GM12878 (cell line): ENCODE measurements at regions not wholly inside any gene's neighbourhood (a gene's known extent, or its start where the extent isn't known, plus 50 kb on each side); places are given as distances from the start of the nearest gene placed in this dataset.

ENCODE experiments used
- ATAC-seq: fragments of 200-7000 bp; cut with Tn5 transposase; 3 replicates; pipeline ENCODE4 v1.9.1; 2020; ENCODE audit warnings: mild to moderate bottlenecking, moderate library complexity
- BruUV-seq: library from RNA; stranded (reverse); fragments of 400-500 nt; replicated peaks from 2 replicates; lab custom pipeline; 2021; lab: Mats Ljungman, UMichigan
- CTCF ChIA-PET: fragments of 300-600 bp; sonication (Branson Sonifier 250); formaldehyde crosslinking; extraction: SDS; loops from one replicate; lab custom pipeline; 2021; ENCODE audit warnings: inconsistent platforms; lab: Yijun Ruan, JAX
- POLR2A ChIA-PET: fragments of 350-600 bp; formaldehyde crosslinking; extraction: SDS; loops from one replicate; lab custom pipeline; 2021; ENCODE audit warnings: inconsistent platforms; lab: Charles Lee
- RAD21 ChIA-PET: fragments of 300-600 bp; sonication (Branson Sonifier 250); formaldehyde crosslinking; loops from one replicate; lab custom pipeline; 2023; ENCODE audit warnings: antibody characterized with exemption; ENCODE audit not compliant: unreplicated experiment; lab: Charles Lee
- SMC1A ChIA-PET: fragments of 300-600 bp; sonication (Branson Sonifier 250); formaldehyde crosslinking; loops from one replicate; lab custom pipeline; 2023; ENCODE audit not compliant: unreplicated experiment, uncharacterized antibody; lab: Charles Lee
- DNase-seq: peaks from one replicate; pipeline ENCODE4 v3.0.0-alpha.2; 2011; ENCODE audit warnings: low read depth, low spot score
- FAIRE-seq: peaks from 3 replicates; lab custom pipeline; 2011; peaks lifted over from hg19 to GRCh38; lab: Jason Lieb, UNC
- H2AFZ ChIP-seq: 2 replicates; pipeline ENCODE4 v1.6.0; 2011; ENCODE audit warnings: low read depth, low read length, control low read depth; ENCODE audit not compliant: control insufficient read depth
- H3K27ac ChIP-seq: 2 replicates; pipeline ENCODE4 v1.5.1; 2011; ENCODE audit warnings: control low read depth; ENCODE audit not compliant: control insufficient read depth, insufficient read depth
- H3K27me3 ChIP-seq, 2 experiments: replicated peaks in 1 of 2; 2 replicates each; pipeline versions ENCODE4 v1.6.0 to v1.6.1; 2011; ENCODE audit warnings: low read length in 1 of 2; ENCODE audit not compliant: control insufficient read depth in 2 of 2, insufficient read depth in 2 of 2
- H3K36me3 ChIP-seq, 2 experiments: 2 replicates each; pipeline ENCODE4 v1.5.1; 2011; ENCODE audit warnings: low read length in 1 of 2; ENCODE audit not compliant: control insufficient read depth in 2 of 2, insufficient read depth in 2 of 2
- H3K4me1 ChIP-seq: 2 replicates; pipeline ENCODE4 v1.6.1; 2011; ENCODE audit warnings: mild to moderate bottlenecking, low read length, moderate library complexity, mixed read lengths; ENCODE audit not compliant: control insufficient read depth, insufficient read depth
- H3K4me2 ChIP-seq: 2 replicates; pipeline ENCODE4 v1.6.0; 2011; ENCODE audit warnings: control low read depth; ENCODE audit not compliant: control insufficient read depth, insufficient read depth
- H3K4me3 ChIP-seq: fragments of 200-600 bp; sonication (generic); 2 replicates; pipeline ENCODE4 v1.5.1; 2016
- H3K79me2 ChIP-seq: 2 replicates; pipeline ENCODE4 v1.6.0; 2011; ENCODE audit warnings: low read length; ENCODE audit not compliant: control insufficient read depth, insufficient read depth
- H3K9ac ChIP-seq: 2 replicates; pipeline ENCODE4 v1.8.0; 2011; ENCODE audit warnings: low read length, control low read depth, mixed read lengths; ENCODE audit not compliant: control insufficient read depth, insufficient read depth
- H3K9me3 ChIP-seq: replicated peaks from 3 replicates; pipeline ENCODE4 v1.5.1; 2011; ENCODE audit warnings: mild to moderate bottlenecking, low read length; ENCODE audit not compliant: control insufficient read depth, insufficient read depth
- H4K20me1 ChIP-seq: 2 replicates; pipeline ENCODE4 v1.6.0; 2011; ENCODE audit not compliant: control insufficient read depth, insufficient read depth
- ATF7 ChIP-seq: fragments of 450-650 bp; IDR thresholded peaks from 2 replicates; pipeline ENCODE4 v1.6.1; 2016; ENCODE audit warnings: low read depth, mild to moderate bottlenecking
- JUNB ChIP-seq: IDR thresholded peaks from 2 replicates; pipeline ENCODE4 v1.6.1; 2016; ENCODE audit warnings: antibody characterized with exemption, mild to moderate bottlenecking
- KAT2A ChIP-seq: conservative IDR thresholded peaks from 2 replicates; pipeline ENCODE4 v1.6.1; 2011; ENCODE audit warnings: low read depth, low read length; ENCODE audit not compliant: control insufficient read depth
- MEF2A ChIP-seq: IDR thresholded peaks from 2 replicates; pipeline ENCODE4 v1.6.1; 2011; ENCODE audit warnings: low read depth, mild to moderate bottlenecking, low read length, moderate library complexity; ENCODE audit not compliant: insufficient read depth
- NFIC ChIP-seq: IDR thresholded peaks from 2 replicates; pipeline ENCODE4 v1.6.1; 2012; ENCODE audit warnings: low read depth, mild to moderate bottlenecking, inconsistent platforms, low read length, moderate library complexity
- NR2F1 ChIP-seq: fragments of 450-650 bp; conservative IDR thresholded peaks from 2 replicates; pipeline ENCODE4 v1.6.1; 2017; ENCODE audit warnings: mild to moderate bottlenecking
- PAX8 ChIP-seq: fragments of 450-650 bp; IDR thresholded peaks from 2 replicates; pipeline ENCODE4 v1.6.1; 2017; ENCODE audit warnings: mild to moderate bottlenecking, moderate library complexity
- POLR2AphosphoS5 ChIP-seq: IDR thresholded peaks from 2 replicates; pipeline ENCODE4 v1.6.1; 2011; ENCODE audit warnings: mild to moderate bottlenecking, low read length, inconsistent platforms
- RUNX3 ChIP-seq: IDR thresholded peaks from 2 replicates; pipeline ENCODE4 v1.6.1; 2012; ENCODE audit warnings: low read length, inconsistent platforms
- SREBF1 ChIP-seq: IDR thresholded peaks from 2 replicates; pipeline ENCODE4 v1.6.1; 2012; ENCODE audit warnings: mild to moderate bottlenecking, low read length
- SREBF2 ChIP-seq: IDR thresholded peaks from 2 replicates; pipeline ENCODE4 v1.6.1; 2012; ENCODE audit warnings: mild to moderate bottlenecking, low read length
- ZSCAN29 ChIP-seq: fragments of 450-650 bp; IDR thresholded peaks from 2 replicates; pipeline ENCODE4 v1.6.1; 2017; ENCODE audit warnings: mild to moderate bottlenecking, moderate library complexity
- WGBS: methylation state at CpG from one replicate; pipeline ENCODE4 v1.1.6; 2016; ENCODE audit warnings: low lambda C conversion rate; ENCODE audit not compliant: insufficient replicate concordance, insufficient coverage; ENCODE audit errors: missing lambda C conversion rate; 5-methylcytosine and 5-hydroxymethylcytosine counted together
- in situ Hi-C: fragments of 300-500 bp; cut with MboI; formaldehyde crosslinking; loops from 9 replicates; pipeline ENCODE4 v1.14.3; 2018; ENCODE audit warnings: mixed read lengths
- intact Hi-C: fragments of 100-400 bp; cut with micrococcal nuclease; formaldehyde crosslinking; loops from one replicate; pipeline ENCODE4 v1.14.2; 2022; ENCODE audit not compliant: unreplicated experiment
- TF ChIP-seq, protein P1 (sequence below): fragments of 450-650 bp; IDR thresholded peaks from 2 replicates; pipeline ENCODE4 v1.6.1; 2016; ENCODE audit warnings: mild to moderate bottlenecking
- TF ChIP-seq, protein P2 (sequence below): IDR thresholded peaks from 2 replicates; pipeline ENCODE4 v1.6.1; 2012; ENCODE audit warnings: low read depth, low read length, improper control_type of control experiment
- TF ChIP-seq, protein P3 (sequence below): IDR thresholded peaks from 2 replicates; pipeline ENCODE4 v1.6.1; 2012; ENCODE audit warnings: improper control_type of control experiment, low read depth, low read length; ENCODE audit not compliant: insufficient replicate concordance
- TF ChIP-seq, protein P4 (sequence below): IDR thresholded peaks from 2 replicates; pipeline ENCODE4 v1.6.1; 2012; ENCODE audit warnings: low read depth, low read length, improper control_type of control experiment

DNA sequence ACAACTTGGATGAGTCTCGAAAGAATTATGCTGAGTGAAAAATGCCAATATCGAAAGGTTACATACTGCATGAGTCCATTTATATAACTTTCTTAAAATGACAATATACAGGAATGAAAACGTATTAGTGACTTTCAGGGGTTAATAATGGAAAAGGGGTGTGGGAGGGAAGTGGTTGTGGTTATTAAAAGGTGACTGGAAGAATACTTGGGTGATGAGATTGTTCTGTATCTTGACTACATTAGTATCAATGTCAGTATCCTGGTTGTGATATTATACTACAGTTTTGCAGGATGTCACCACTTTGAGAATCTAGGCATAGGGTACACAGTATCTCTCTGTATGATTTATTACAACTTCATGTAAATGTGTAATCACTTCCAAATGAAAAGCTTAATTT is 204.5 kb downstream of the DTHD1 start:
- in situ Hi-C loops, result no loop called here
- CTCF ChIA-PET, result no interaction called here

More for the DNA sequence above, 204.5 kb downstream of the DTHD1 start:
- Histone ChIP-seq H3K4me2 (no peak overlapping the region), H3K4me3 (no peak overlapping the region), H3K79me2 (no peaks in the 10 kb centered on the region), H3K27ac (no peak overlapping the region), H2AFZ (no peak overlapping the region), H3K9ac (no peak overlapping the region), H4K20me1 (no peaks in the 10 kb centered on the region), H3K27me3 (no peaks in the 10 kb centered on the region), H3K4me1 (no peaks in the 10 kb centered on the region), H3K9me3 (no peaks in the 10 kb centered on the region), H3K36me3 (no peaks in the 10 kb centered on the region)
- ChIA-PET RAD21 (no interaction called here), POLR2A (no interaction called here), SMC1A (interaction anchor here (1.1 to 2.2 kb wide), 3 partner anchors 8 to 13 kb away, joined by 3 to 5 read pairs (median 4); no protein-coding TSS in a partner anchor)
- no TSS peak for BruUV-seq
- intact Hi-C loops, result no loop called here
- FAIRE-seq (no peak), DNase-seq (no peak), ATAC-seq (peak; percentile 59)
- WGBS, result 23% methylated on average over 3 of the region's 3 CpGs
- TF ChIP-seq, protein P1, sequence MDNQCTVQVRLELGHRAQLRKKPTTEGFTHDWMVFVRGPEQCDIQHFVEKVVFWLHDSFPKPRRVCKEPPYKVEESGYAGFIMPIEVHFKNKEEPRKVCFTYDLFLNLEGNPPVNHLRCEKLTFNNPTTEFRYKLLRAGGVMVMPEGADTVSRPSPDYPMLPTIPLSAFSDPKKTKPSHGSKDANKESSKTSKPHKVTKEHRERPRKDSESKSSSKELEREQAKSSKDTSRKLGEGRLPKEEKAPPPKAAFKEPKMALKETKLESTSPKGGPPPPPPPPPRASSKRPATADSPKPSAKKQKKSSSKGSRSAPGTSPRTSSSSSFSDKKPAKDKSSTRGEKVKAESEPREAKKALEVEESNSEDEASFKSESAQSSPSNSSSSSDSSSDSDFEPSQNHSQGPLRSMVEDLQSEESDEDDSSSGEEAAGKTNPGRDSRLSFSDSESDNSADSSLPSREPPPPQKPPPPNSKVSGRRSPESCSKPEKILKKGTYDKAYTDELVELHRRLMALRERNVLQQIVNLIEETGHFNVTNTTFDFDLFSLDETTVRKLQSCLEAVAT, result no peak
- no peak for TF ChIP-seq ATF7
- peak; percentile 32; the same call in 1 of the 2 replicates for TF ChIP-seq NFIC
- TF ChIP-seq, protein P2, sequence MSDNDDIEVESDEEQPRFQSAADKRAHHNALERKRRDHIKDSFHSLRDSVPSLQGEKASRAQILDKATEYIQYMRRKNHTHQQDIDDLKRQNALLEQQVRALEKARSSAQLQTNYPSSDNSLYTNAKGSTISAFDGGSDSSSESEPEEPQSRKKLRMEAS, result no peak
- TF ChIP-seq PAX8, result no peak
- no peak for TF ChIP-seq SREBF2
- no peak for TF ChIP-seq ZSCAN29
- no peak for TF ChIP-seq POLR2AphosphoS5
- TF ChIP-seq, protein P3, sequence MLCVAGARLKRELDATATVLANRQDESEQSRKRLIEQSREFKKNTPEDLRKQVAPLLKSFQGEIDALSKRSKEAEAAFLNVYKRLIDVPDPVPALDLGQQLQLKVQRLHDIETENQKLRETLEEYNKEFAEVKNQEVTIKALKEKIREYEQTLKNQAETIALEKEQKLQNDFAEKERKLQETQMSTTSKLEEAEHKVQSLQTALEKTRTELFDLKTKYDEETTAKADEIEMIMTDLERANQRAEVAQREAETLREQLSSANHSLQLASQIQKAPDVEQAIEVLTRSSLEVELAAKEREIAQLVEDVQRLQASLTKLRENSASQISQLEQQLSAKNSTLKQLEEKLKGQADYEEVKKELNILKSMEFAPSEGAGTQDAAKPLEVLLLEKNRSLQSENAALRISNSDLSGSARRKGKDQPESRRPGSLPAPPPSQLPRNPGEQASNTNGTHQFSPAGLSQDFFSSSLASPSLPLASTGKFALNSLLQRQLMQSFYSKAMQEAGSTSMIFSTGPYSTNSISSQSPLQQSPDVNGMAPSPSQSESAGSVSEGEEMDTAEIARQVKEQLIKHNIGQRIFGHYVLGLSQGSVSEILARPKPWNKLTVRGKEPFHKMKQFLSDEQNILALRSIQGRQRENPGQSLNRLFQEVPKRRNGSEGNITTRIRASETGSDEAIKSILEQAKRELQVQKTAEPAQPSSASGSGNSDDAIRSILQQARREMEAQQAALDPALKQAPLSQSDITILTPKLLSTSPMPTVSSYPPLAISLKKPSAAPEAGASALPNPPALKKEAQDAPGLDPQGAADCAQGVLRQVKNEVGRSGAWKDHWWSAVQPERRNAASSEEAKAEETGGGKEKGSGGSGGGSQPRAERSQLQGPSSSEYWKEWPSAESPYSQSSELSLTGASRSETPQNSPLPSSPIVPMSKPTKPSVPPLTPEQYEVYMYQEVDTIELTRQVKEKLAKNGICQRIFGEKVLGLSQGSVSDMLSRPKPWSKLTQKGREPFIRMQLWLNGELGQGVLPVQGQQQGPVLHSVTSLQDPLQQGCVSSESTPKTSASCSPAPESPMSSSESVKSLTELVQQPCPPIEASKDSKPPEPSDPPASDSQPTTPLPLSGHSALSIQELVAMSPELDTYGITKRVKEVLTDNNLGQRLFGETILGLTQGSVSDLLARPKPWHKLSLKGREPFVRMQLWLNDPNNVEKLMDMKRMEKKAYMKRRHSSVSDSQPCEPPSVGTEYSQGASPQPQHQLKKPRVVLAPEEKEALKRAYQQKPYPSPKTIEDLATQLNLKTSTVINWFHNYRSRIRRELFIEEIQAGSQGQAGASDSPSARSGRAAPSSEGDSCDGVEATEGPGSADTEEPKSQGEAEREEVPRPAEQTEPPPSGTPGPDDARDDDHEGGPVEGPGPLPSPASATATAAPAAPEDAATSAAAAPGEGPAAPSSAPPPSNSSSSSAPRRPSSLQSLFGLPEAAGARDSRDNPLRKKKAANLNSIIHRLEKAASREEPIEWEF, result no peak
- no peak for TF ChIP-seq SREBF1
- 0 out of 2 replicates have a peak, but pooled peaks have one; percentile 20 for TF ChIP-seq JUNB
- TF ChIP-seq NR2F1, result no peak
- peak; percentile 74; the same call in 1 of the 2 replicates for TF ChIP-seq RUNX3
- no peak for TF ChIP-seq KAT2A
- TF ChIP-seq, protein P4, sequence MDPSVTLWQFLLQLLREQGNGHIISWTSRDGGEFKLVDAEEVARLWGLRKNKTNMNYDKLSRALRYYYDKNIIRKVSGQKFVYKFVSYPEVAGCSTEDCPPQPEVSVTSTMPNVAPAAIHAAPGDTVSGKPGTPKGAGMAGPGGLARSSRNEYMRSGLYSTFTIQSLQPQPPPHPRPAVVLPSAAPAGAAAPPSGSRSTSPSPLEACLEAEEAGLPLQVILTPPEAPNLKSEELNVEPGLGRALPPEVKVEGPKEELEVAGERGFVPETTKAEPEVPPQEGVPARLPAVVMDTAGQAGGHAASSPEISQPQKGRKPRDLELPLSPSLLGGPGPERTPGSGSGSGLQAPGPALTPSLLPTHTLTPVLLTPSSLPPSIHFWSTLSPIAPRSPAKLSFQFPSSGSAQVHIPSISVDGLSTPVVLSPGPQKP, result no peak
- TF ChIP-seq MEF2A, result no peak
